ENCODE measurements at regions not wholly inside any gene's neighbourhood (a gene's known extent, or its start where the extent isn't known, plus 50 kb on each side); places are given as distances from the start of the nearest gene placed in this dataset.
A peak's percentile ranks its signal among the peaks of the same experiment; 100 is the strongest.
"Not testable (repeated sequence)": the region's sequence is repeated elsewhere in the genome, so short reads cannot be mapped to it uniquely, and the experiment has no call there.

GRCh38 chr1:182331387-182331786 lies 60.2 kb downstream of the GLUL start:
- Histone ChIP-seq H3K27me3 (no peaks in the 10 kb centered on the region), H3K36me3 (no peaks in the 10 kb centered on the region), H4K20me1 (no peaks in the 10 kb centered on the region), H3K4me3 (no peak overlapping the region), H3K9ac (no peak overlapping the region), H3K4me2 (no peak overlapping the region), H3K9me3 (replicated peaks in 1 of 11) (peaks cover 0 to 10% (median 4%) of the 10 kb centered on the region in 11 experiments; a peak in 7 of 22 replicates), H3K27ac (no peak overlapping the region), H3K4me1 (peaks cover 0 to 9% (median 0%) of the 10 kb centered on the region in 10 experiments; a peak in 8 of 20 replicates)
- no peak for TF ChIP-seq Cebpa-rat (IDR thresholded peaks at IDR 0.05)

- Histone ChIP-seq H3K36me3 (no peaks in the 10 kb centered on the region), H3K27ac (no peak overlapping the region), H3K4me1 (peaks cover 0 to 9% (median 0%) of the 10 kb centered on the region in 10 experiments; a peak in 8 of 20 replicates), H3K9me3 (replicated peaks in 1 of 11) (peaks cover 0 to 10% (median 4%) of the 10 kb centered on the region in 11 experiments; a peak in 7 of 22 replicates), H3K27me3 (no peaks in the 10 kb centered on the region), H4K20me1 (no peaks in the 10 kb centered on the region), H3K9ac (no peak overlapping the region), H3K4me3 (no peak overlapping the region), H3K4me2 (no peak overlapping the region)
- TF ChIP-seq Cebpa-rat (IDR thresholded peaks at IDR 0.05) = no peak
Measured at GRCh38 chr1:182330303-182330702, 61.3 kb downstream of the GLUL start.

- Histone ChIP-seq H3K9me3 (replicated peaks in 1 of 11) (peaks cover 0 to 10% (median 4%) of the 10 kb centered on the region in 11 experiments; a peak in 7 of 22 replicates), H3K9ac (no peak overlapping the region), H3K4me2 (no peak overlapping the region), H3K36me3 (no peaks in the 10 kb centered on the region), H3K4me1 (peaks cover 0 to under 1% (median 0%) of the 10 kb centered on the region in 10 experiments; a peak in 2 of 20 replicates), H3K27ac (no peak overlapping the region), H3K4me3 (no peak overlapping the region), H3K27me3 (no peaks in the 10 kb centered on the region), H4K20me1 (no peaks in the 10 kb centered on the region)
- TF ChIP-seq Cebpa-rat (IDR thresholded peaks at IDR 0.05) = no peak
Measured at GRCh38 chr1:182329471-182329870, 62.1 kb downstream of the GLUL start.

- no peaks in the 10 kb centered on the region for H4K20me1 ChIP-seq
- H3K4me2 ChIP-seq = no peak overlapping the region
- no peak overlapping the region for H3K4me3 ChIP-seq
- H3K27ac ChIP-seq = no peak overlapping the region
- H3K4me1 ChIP-seq = no peaks in the 10 kb centered on the region
- H3K36me3 ChIP-seq = no peaks in the 10 kb centered on the region
- peaks cover 0 to 10% (median 4%) of the 10 kb centered on the region in 11 experiments; a peak in 7 of 22 replicates for H3K9me3 ChIP-seq (replicated peaks in 1 of 11)
- no peaks in the 10 kb centered on the region for H3K27me3 ChIP-seq
- no peak overlapping the region for H3K9ac ChIP-seq
- TF ChIP-seq Cebpa-rat (IDR thresholded peaks at IDR 0.05) = no peak
Measured at GRCh38 chr1:182328591-182328990, 63.0 kb downstream of the GLUL start.

GRCh38 chr1:182325339-182325738 lies 66.3 kb downstream of the GLUL start:
- H3K27ac ChIP-seq = no peak overlapping the region
- H4K20me1 ChIP-seq = no peaks in the 10 kb centered on the region
- no peaks in the 10 kb centered on the region for H3K27me3 ChIP-seq
- H3K9me3 ChIP-seq (replicated peaks in 1 of 11) = peaks cover 0 to 10% (median 4%) of the 10 kb centered on the region in 11 experiments; a peak in 7 of 22 replicates
- no peak overlapping the region for H3K4me3 ChIP-seq
- H3K36me3 ChIP-seq = no peaks in the 10 kb centered on the region
- H3K9ac ChIP-seq = no peak overlapping the region
- no peak for TF ChIP-seq Cebpa-rat (IDR thresholded peaks at IDR 0.05)
- no peaks in the 10 kb centered on the region for H3K4me1 ChIP-seq
- no peak overlapping the region for H3K4me2 ChIP-seq

GRCh38 chr1:182321532-182321931 lies 70.1 kb downstream of the GLUL start:
- not testable (repeated sequence) for H3K4me2 ChIP-seq; H4K20me1 ChIP-seq; H3K9me3 ChIP-seq (replicated peaks in 1 of 11); H3K27me3 ChIP-seq; H3K36me3 ChIP-seq; H3K4me3 ChIP-seq; H3K27ac ChIP-seq; H3K9ac ChIP-seq
- peaks cover 0 to 27% (median 0%) of the 10 kb centered on the region in 10 experiments; a peak in 4 of 20 replicates for H3K4me1 ChIP-seq

- Histone ChIP-seq H3K27ac (0 out of 22 replicates have a peak overlapping the region, but pooled peaks of 1 of the 11 experiments have one; percentile 11), H3K4me2 (peak overlapping the region in 2 of 11 experiments; percentile 16 to 57; a peak in 4 of 22 replicates), H4K20me1 (no peaks in the 10 kb centered on the region), H3K4me1 (peaks cover 0 to 27% (median 0%) of the 10 kb centered on the region in 10 experiments; a peak in 4 of 20 replicates), H3K4me3 (no peak overlapping the region), H3K27me3 (no peaks in the 10 kb centered on the region), H3K9me3 (replicated peaks in 1 of 11) (peaks cover 0 to 9% (median 0%) of the 10 kb centered on the region in 11 experiments; a peak in 2 of 22 replicates), H3K9ac (no peak overlapping the region), H3K36me3 (no peaks in the 10 kb centered on the region)
- no peak for TF ChIP-seq Cebpa-rat (IDR thresholded peaks at IDR 0.05)
Measured at GRCh38 chr1:182317611-182318161, 73.9 kb downstream of the GLUL start.

- not testable (repeated sequence) for H3K9me3 ChIP-seq (replicated peaks in 1 of 11); H3K36me3 ChIP-seq; H3K9ac ChIP-seq; H3K27ac ChIP-seq; H3K27me3 ChIP-seq; H4K20me1 ChIP-seq; H3K4me3 ChIP-seq
- Histone ChIP-seq H3K4me1 (peaks cover 0 to 27% (median 0%) of the 10 kb centered on the region in 10 experiments; a peak in 4 of 20 replicates), H3K4me2 (peak overlapping the region in 2 of 11 experiments; percentile 16 to 57; a peak in 3 of 22 replicates)
Measured at GRCh38 chr1:182316454-182316853, 75.1 kb downstream of the GLUL start.

GRCh38 chr1:182315167-182315556 lies 76.4 kb downstream of the GLUL start:
- TF ChIP-seq Cebpa-rat (IDR thresholded peaks at IDR 0.05) = no peak
- Histone ChIP-seq H3K27ac (no peak overlapping the region), H3K36me3 (no peaks in the 10 kb centered on the region), H3K4me1 (peaks cover 0 to 27% (median 0%) of the 10 kb centered on the region in 10 experiments; a peak in 4 of 20 replicates), H3K27me3 (no peaks in the 10 kb centered on the region), H3K9me3 (replicated peaks in 1 of 11) (peaks cover 0 to 9% (median 0%) of the 10 kb centered on the region in 11 experiments; a peak in 2 of 22 replicates), H4K20me1 (no peaks in the 10 kb centered on the region), H3K9ac (no peak overlapping the region), H3K4me3 (no peak overlapping the region), H3K4me2 (no peak overlapping the region)

All from BLaER1 treated with 17β-estradiol and CSF1 and Interleukin-3, amounts not matched to agents 10 nM and 100 nM (cell line).